Adipocyte (in vitro differentiated cells): ENCODE measurements at regions not wholly inside any gene's neighbourhood (a gene's known extent, or its start where the extent isn't known, plus 50 kb on each side); places are given as distances from the start of the nearest gene placed in this dataset.

ENCODE experiments used
- DNase-seq: peaks from one replicate; pipeline ENCODE4 v3.0.0-alpha.2; 2015; ENCODE audit warnings: low read depth
- H3K27me3 ChIP-seq: replicated peaks from 2 replicates; pipeline ENCODE4 v1.7.0; 2013; ENCODE audit warnings: mild to moderate bottlenecking, low read length, moderate library complexity; ENCODE audit not compliant: control insufficient read depth, insufficient read depth
- H3K36me3 ChIP-seq: 2 replicates; pipeline ENCODE4 v1.7.0; 2013; ENCODE audit warnings: low read length, mild to moderate bottlenecking, moderate library complexity; ENCODE audit not compliant: control insufficient read depth, insufficient read depth, severe bottlenecking
- H3K4me1 ChIP-seq: 2 replicates; pipeline ENCODE4 v1.7.0; 2013; ENCODE audit warnings: mild to moderate bottlenecking, low read length, moderate library complexity; ENCODE audit not compliant: control insufficient read depth, insufficient read depth
- H3K4me3 ChIP-seq: 2 replicates; pipeline ENCODE4 v1.7.0; 2013; ENCODE audit warnings: mild to moderate bottlenecking, low read length, moderate library complexity
- H3K9ac ChIP-seq: 2 replicates; pipeline ENCODE4 v1.7.0; 2013; ENCODE audit warnings: mild to moderate bottlenecking, low read length, moderate library complexity
- H3K9me3 ChIP-seq: 2 replicates; pipeline ENCODE4 v1.7.0; 2013; ENCODE audit warnings: mild to moderate bottlenecking, low read length, moderate library complexity; ENCODE audit not compliant: control insufficient read depth

DNA sequence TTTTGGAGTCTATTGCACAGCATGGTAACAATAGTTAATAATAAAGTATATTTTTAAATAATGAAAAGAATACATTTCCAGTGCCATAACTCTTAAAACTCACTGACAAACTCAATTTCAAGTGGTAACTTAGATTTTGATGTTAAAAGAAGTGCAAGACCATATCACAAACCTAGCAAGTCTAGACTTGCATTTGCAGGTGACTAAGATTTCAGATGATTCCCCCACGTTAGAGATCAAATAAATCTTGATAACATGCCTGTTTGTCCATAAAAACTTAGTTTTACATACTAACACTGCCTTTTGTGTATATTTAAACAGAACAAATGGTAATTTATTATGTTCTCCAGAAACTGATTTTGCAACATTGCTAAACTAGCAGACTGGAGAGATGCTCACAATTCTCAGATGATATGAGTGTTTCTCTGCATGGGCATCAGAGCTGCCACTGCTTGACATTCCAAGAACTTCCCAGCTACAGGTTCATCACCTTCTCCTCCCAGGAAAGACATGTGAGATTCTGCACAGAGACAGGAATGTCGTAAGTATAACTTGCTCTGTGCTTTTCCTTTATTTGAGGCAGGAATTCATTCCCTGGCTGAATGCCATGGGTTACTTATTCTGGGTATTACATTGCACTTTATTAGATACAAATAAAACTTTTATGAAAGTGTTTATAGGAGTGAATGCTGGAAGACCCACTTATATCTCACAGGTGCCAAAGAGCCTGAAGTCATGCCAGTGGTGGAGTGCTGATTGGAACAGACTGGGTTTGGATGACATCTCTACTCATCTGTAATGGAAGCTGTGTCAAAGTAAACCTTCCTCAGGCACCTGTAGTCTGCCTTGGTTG lies 160.2 kb upstream of the FOXA2 start:
- no peaks in the 10 kb centered on the region for H3K4me1 ChIP-seq
- H3K36me3 ChIP-seq = no peaks in the 10 kb centered on the region
- no peak overlapping the region for H3K9ac ChIP-seq
- no peak overlapping the region for H3K4me3 ChIP-seq
- H3K9me3 ChIP-seq = peaks cover 4% of the 10 kb centered on the region
- peak; percentile 20 for DNase-seq
- H3K27me3 ChIP-seq = peaks cover 18% of the 10 kb centered on the region

DNA sequence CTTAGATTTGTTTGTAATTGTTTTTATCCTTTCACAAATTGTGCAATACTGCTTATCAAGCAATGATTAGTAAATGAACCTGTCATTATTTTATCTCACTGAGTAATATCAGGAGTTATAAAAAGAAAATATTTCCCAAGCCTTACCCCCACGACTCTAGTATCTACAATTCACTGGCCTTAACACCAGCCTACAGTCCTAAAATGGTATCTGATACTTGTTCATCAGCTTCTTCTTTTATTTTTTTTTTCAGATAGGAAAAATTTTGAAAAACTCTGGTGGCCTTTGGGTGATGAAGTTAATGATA lies 160.8 kb upstream of the FOXA2 start:
- no peaks in the 10 kb centered on the region for H3K36me3 ChIP-seq
- H3K27me3 ChIP-seq = peaks cover 21% of the 10 kb centered on the region
- H3K4me1 ChIP-seq = no peaks in the 10 kb centered on the region
- peaks cover 4% of the 10 kb centered on the region for H3K9me3 ChIP-seq
- no peak for DNase-seq
- no peak overlapping the region for H3K4me3 ChIP-seq
- H3K9ac ChIP-seq = no peak overlapping the region

DNA sequence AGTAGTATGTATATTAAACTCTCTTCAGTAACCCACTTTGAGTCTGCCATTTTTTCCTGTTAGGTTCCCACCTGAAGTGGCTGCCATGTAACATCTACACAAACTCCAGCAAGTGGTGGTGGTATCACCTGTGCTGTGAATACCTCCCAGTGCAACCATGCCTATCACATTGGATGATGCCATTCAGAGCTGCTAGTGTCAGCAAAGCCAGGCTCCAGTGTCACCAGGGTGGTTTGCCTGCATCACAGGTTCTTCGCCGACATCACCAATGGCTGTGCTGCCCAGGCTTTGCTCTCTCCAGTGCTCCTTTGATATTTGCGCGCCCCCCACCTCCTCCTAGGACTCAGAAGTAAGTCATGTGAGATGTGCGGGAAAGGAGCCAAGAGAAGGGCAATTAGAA lies 162.6 kb upstream of the FOXA2 start:
- DNase-seq = no peak
- Histone ChIP-seq H3K27me3 (peaks cover 26% of the 10 kb centered on the region), H3K4me1 (no peaks in the 10 kb centered on the region), H3K4me3 (no peak overlapping the region), H3K9ac (no peak overlapping the region), H3K9me3 (peaks cover 4% of the 10 kb centered on the region), H3K36me3 (no peaks in the 10 kb centered on the region)

DNA sequence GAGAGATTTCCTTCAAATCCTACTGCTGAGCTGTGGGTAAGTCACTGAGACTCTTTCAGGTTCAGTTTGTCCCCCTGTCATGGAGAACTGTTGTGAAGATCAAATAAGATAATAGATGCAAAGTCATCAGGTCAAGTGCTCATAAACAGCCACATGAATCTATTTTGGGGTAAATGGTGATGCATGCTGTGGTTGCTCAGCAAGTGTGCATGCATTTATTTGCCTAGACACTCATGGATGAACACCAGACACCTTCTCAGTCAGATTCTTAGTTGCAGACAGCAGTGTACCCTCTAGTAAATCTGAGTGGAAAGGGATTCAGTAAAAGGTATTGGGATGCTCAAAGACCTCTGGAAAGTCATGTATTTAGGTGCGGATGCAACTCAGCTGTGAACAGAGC lies 168.0 kb upstream of the FOXA2 start:
- no peaks in the 10 kb centered on the region for H3K4me1 ChIP-seq
- H3K9me3 ChIP-seq = no peaks in the 10 kb centered on the region
- no peaks in the 10 kb centered on the region for H3K36me3 ChIP-seq
- no peak for DNase-seq
- H3K4me3 ChIP-seq = no peak overlapping the region
- peaks cover 44% of the 10 kb centered on the region for H3K27me3 ChIP-seq
- no peak overlapping the region for H3K9ac ChIP-seq

DNA sequence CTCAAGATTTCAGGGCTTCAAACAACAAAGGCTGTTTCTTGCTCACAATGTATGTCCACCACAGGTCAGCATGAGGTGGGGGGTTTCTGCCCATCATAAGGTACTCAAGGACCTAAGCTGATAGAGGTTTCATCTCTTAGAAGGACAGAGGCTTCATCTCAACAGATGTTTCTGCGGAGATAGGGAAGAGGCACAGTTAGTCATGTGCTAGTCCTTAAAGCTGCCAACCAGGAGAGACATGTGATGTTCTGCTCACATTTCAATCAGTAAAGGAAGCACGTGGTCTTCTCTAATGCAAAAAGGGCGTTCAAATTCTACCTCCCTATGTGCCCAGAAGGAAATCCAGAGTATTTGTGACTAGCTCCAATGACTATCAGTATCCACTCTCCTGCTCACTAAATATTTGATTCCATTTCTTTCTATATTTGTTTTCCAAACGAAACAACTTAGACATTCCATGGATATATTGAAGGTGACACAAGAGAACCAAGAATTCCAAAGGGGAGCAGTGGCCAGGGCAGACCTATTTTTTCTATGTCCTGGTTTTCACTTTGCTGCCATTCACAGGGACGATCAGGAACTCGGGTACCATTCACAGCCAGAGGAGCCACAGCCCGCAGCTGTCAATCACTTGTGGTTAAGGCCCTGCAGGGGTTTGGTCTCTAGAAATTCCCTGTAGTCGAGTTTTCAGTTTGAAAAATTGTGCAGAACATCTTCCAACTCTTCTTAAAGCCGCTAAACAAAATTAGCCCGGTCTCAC lies 173.2 kb upstream of the FOXA2 start:
- Histone ChIP-seq H3K4me3 (no peak overlapping the region), H3K27me3 (peaks cover 31% of the 10 kb centered on the region), H3K9ac (no peak overlapping the region), H3K36me3 (no peaks in the 10 kb centered on the region), H3K4me1 (peaks cover 2% of the 10 kb centered on the region), H3K9me3 (no peaks in the 10 kb centered on the region)
- DNase-seq = no peak

DNA sequence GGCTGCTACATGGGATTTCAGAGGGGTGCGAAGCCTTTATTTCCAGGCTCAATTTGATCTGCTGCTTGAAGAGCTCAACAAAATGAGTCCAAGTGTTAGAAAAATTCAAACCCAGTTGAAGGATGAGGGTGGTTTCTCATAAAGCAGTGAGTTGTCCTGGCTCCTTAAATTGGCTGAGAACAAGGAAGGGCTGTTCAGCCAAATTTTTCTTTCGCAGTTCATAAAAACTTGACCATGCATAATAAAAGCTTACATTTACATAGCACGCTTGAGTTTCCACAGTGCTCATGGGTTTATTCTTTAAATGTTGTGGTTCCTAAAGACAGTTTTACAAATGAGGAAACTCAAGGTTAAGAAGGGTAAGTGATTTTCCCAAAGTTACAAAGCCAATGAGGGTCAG lies 174.4 kb upstream of the FOXA2 start:
- H3K27me3 ChIP-seq = peaks cover 28% of the 10 kb centered on the region
- no peaks in the 10 kb centered on the region for H3K9me3 ChIP-seq
- peaks cover 13% of the 10 kb centered on the region for H3K4me1 ChIP-seq
- no peak for DNase-seq
- H3K36me3 ChIP-seq = no peaks in the 10 kb centered on the region
- no peak overlapping the region for H3K4me3 ChIP-seq
- H3K9ac ChIP-seq = no peak overlapping the region

DNA sequence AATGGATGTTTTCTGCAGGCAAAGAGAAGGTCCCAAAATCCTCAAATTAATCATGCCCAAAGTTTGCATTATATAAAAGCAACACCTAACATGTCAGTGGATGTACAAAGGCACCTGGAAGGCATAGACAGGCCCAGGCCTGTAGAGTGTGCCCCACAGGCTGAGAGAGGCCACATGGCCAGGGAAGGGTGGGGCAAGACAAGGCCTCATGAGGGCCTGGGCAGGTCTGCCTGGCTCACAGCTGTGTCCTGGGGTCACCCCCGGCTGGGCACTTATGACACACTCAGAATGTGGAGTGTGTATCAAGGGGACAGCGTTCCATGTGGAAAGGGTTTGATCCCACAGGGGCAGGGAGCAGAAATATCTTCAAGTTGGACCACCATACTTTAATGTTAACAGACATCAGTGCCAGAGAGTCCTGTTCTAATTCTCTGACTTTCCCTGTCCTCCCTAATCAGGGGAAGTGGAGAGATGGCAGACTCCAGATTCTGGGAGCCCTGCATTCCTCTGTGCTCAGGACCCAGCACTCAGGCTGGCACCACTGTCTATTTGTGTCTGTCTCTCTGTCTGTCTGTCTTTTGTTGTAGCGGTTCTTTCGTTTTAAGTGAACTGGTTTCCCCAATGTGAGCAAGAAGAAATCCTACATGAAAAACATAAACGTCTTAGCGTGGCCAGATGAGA lies 178.3 kb upstream of the FOXA2 start:
- Histone ChIP-seq H3K36me3 (no peaks in the 10 kb centered on the region), H3K9ac (no peak overlapping the region), H3K4me3 (no peak overlapping the region), H3K4me1 (peaks cover 13% of the 10 kb centered on the region), H3K9me3 (no peaks in the 10 kb centered on the region), H3K27me3 (peaks cover 19% of the 10 kb centered on the region)
- DNase-seq = peak; percentile 13

DNA sequence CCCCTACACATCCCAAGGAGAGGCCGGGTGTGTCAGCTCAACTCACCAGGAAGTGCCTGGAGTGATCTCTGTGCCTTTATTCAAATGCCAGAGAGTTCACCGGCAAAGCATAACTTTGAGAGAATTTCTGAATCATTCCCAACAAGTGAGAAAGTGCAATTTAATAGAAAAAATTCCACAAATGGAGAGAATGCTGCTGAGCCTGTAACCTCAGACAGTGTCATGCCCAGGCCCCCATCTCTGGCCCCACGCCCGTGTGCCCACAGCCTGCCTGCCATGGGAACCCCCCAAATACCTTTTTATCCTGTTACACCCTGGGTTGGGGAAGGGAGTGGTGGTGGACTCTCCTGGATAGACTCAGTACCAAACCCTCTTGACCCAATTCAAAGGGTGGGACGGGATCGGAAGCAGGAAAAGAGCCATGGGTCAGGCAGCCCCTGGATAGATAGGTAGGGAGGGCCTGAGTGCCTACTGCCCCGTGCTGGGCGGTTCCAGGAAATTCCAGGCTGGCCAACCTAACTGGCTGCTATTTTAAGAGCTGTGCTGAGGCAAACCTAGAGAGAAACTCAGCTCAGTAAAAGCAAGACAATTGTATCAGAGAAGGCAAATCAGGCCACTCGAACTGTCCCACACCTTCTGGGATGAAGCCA lies 179.0 kb upstream of the FOXA2 start:
- Histone ChIP-seq H3K4me1 (peaks cover 18% of the 10 kb centered on the region), H3K4me3 (no peak overlapping the region), H3K27me3 (peaks cover 18% of the 10 kb centered on the region), H3K9ac (no peak overlapping the region), H3K36me3 (no peaks in the 10 kb centered on the region), H3K9me3 (no peaks in the 10 kb centered on the region)
- DNase-seq = peak; percentile 59

DNA sequence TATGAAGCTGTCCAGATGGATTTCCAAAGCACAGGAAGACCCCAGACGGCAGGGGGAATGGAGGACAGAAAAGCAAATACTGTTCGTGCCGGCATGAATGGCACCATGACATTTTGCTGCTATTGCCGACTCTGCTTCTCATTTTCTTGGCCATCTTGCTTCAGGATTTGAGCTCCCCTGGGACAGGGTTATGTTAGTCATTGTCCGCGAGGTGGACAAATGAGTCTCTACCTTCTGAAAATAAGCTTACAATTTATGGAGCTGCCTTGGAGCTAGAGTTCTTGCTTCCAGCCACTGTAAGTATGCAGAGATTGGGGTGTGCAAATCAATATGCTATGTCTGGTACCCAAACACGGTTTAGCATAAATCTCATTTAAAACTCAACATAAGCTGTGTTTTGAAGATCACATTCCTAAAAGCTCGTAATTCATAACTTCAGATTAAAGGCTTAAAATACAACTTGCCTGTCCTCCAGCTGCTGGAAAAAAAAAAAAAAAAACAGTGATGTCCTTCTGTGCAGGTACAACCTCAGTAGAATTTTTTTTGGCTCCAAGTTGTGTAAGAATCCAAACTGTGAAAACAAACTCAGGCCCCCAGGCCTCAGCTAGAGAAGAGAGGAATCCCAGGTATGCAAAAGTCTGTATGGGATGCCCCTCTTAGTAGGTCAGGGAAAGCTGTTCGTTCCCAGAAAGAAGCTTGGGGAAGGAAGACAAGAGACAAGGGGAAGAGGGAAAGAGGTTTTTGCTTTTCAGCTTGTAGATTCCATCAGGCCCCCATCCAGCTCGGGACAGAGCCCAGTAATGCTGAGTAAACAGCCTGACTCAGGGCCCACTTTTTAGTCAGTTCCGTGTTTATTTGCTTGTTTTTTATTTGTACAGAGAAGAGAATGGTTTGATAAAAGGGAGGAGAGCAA lies 184.2 kb upstream of the FOXA2 start:
- Histone ChIP-seq H3K27me3 (peaks cover 10% of the 10 kb centered on the region), H3K36me3 (no peaks in the 10 kb centered on the region), H3K9ac (no peak overlapping the region), H3K9me3 (no peaks in the 10 kb centered on the region), H3K4me3 (no peak overlapping the region), H3K4me1 (peaks cover 25% of the 10 kb centered on the region)
- DNase-seq = peak; percentile 56

DNA sequence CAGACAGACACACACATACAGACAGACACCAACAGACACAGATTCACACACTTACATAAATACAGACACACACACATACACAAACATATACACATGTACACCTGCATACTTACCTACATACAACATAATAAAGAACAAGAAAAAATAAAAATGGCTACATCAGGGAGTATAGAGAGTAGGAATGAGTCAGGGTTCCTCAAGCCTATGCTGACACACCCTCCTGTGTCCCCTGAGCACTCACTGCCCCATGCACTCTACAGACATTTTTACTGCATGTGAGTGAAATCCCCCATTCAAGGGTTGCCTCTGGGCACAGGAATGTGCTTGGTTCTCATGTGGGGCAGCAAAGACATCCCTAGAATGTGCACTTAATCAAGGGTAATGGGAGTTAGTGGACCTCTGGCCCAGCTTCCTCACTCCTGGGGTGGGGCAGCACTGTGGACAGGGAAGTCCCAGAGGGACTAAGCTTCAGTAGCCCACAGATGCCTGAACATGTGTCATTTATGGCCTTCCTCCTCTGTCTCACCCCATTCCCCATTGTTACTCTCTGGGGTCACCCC lies 185.9 kb upstream of the FOXA2 start:
- Histone ChIP-seq H3K27me3 (peaks cover 10% of the 10 kb centered on the region), H3K4me1 (peaks cover 26% of the 10 kb centered on the region), H3K36me3 (no peaks in the 10 kb centered on the region), H3K9me3 (no peaks in the 10 kb centered on the region), H3K9ac (no peak overlapping the region), H3K4me3 (no peak overlapping the region)
- no peak for DNase-seq
